OCI-LY7 (cell line): ENCODE measurements at regions not wholly inside any gene's neighbourhood (a gene's known extent, or its start where the extent isn't known, plus 50 kb on each side); places are given as distances from the start of the nearest gene placed in this dataset.

Experiments
- EZH2phosphoT487 ChIP-seq: fragments of 200-600 bp; sonication (generic); IDR thresholded peaks from 2 replicates; pipeline ENCODE4 v1.6.1; 2018; ENCODE audit warnings: low read depth, borderline replicate concordance, mild to moderate bottlenecking, mixed run types, antibody characterized with exemption, low read length, moderate library complexity, mixed read lengths
- TF ChIP-seq, protein P1 (sequence below): fragments of 200-600 bp; sonication (generic); conservative IDR thresholded peaks from 2 replicates; pipeline ENCODE4 v1.5.1; 2014; ENCODE audit warnings: mild to moderate bottlenecking, antibody characterized with exemption, low read length, moderate library complexity, mixed read lengths

DNA sequence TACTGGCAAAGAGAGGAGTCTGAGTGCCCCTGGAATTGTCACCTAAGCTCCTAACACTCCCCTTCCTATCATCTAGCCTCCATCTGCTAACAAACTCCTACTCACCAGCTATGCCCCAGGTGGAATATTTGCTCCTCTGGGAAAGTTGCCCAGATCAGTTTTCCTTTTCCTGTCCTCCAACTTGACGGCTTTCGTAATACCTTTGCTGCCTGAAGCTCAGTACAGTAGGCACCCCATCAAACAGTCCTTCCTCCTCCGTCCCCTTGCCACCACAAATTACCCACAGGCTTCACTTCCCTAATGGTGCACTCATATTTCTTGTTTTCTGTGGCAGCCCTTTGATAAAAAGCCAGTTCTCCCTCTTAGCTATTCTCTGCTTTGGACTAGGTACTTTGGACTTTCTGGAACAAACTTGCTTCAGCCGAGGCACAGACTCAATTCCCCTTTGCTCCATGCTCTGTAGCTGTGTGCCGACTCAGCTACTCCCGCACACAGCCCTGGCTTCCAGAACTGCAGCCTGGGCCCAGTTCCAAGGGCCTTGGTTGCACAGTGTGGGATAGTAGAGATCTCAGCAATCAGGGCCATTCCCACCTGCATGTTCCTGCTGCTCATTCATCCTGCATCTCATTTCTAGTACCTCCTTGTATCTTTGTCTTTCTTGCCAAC is 605.1 kb downstream of the BCOR start:
- TF ChIP-seq, protein P1, sequence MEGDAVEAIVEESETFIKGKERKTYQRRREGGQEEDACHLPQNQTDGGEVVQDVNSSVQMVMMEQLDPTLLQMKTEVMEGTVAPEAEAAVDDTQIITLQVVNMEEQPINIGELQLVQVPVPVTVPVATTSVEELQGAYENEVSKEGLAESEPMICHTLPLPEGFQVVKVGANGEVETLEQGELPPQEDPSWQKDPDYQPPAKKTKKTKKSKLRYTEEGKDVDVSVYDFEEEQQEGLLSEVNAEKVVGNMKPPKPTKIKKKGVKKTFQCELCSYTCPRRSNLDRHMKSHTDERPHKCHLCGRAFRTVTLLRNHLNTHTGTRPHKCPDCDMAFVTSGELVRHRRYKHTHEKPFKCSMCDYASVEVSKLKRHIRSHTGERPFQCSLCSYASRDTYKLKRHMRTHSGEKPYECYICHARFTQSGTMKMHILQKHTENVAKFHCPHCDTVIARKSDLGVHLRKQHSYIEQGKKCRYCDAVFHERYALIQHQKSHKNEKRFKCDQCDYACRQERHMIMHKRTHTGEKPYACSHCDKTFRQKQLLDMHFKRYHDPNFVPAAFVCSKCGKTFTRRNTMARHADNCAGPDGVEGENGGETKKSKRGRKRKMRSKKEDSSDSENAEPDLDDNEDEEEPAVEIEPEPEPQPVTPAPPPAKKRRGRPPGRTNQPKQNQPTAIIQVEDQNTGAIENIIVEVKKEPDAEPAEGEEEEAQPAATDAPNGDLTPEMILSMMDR: no peak
- TF ChIP-seq EZH2phosphoT487: no peak
